ENCODE measurements at regions not wholly inside any gene's neighbourhood (a gene's known extent, or its start where the extent isn't known, plus 50 kb on each side); places are given as distances from the start of the nearest gene placed in this dataset.
"Not testable (repeated sequence)": the region's sequence is repeated elsewhere in the genome, so short reads cannot be mapped to it uniquely, and the experiment has no call there.

- not testable (repeated sequence) for H3K9me2 ChIP-seq (ENCODE audit: insufficient read depth); H3K79me2 ChIP-seq (replicated peaks; ENCODE audit: insufficient read depth); DNase-seq (ENCODE audit: low spot score); H3K4me3 Mint-ChIP-seq; H3K4me1 Mint-ChIP-seq; H3F3A ChIP-seq (replicated peaks; ENCODE audit: low read depth); H3K27me3 ChIP-seq (ENCODE audit: insufficient read depth); H3K36me3 ChIP-seq (ENCODE audit: insufficient read depth); H4K20me1 ChIP-seq (replicated peaks; ENCODE audit: insufficient read depth); H3K4me3 ChIP-seq; H3K4me2 ChIP-seq; H3K27ac Mint-ChIP-seq; H3K27me3 Mint-ChIP-seq (ENCODE audit: insufficient read depth, low read depth, poor library complexity); H3K27ac ChIP-seq (ENCODE audit: low read depth); H2AFZ ChIP-seq; ATAC-seq; H3K4me1 ChIP-seq (ENCODE audit: insufficient read depth)
- Mint-ChIP-seq H3K9me3 (peaks cover 93% of the 10 kb centered on the region), H3K36me3 (ENCODE audit: low read depth) (peaks cover 48% of the 10 kb centered on the region)
These were observed 424.0 kb downstream of the TMEM121 start for GRCh38 chr14:105950364-105950892.

DNA sequence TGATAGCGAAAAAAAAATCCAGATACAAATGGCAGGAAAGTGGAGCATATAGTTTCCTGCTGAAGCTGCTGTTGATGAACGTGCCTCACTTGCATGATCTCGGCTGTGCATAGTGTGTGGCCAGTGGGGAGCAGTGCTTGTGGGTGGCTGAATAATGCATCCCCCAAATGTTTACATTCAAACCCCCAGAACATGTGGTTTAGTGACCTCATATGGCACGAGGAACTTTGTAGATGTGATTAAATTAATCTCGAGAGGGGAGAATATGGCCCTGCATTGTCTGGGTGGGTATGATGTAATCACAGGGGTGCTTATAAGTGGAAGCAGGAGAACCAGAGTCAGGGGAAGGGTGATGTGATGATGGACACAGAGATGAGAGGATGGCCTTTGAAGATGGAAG, 425.0 kb downstream of the TMEM121 start:
- H3K27me3 ChIP-seq (ENCODE audit: insufficient read depth): no peaks in the 10 kb centered on the region
- H3F3A ChIP-seq (replicated peaks; ENCODE audit: low read depth): no peaks in the 10 kb centered on the region
- Mint-ChIP-seq H3K36me3 (ENCODE audit: low read depth) (peaks cover 39% of the 10 kb centered on the region), H3K4me3 (no peak overlapping the region), H3K27me3 (ENCODE audit: insufficient read depth, low read depth, poor library complexity) (peaks cover 3% of the 10 kb centered on the region), H3K4me1 (no peaks in the 10 kb centered on the region), H3K9me3 (peaks cover 91% of the 10 kb centered on the region), H3K27ac (no peak overlapping the region)
- no peak overlapping the region for H3K4me3 ChIP-seq
- H2AFZ ChIP-seq: no peak overlapping the region
- no peaks in the 10 kb centered on the region for H3K36me3 ChIP-seq (ENCODE audit: insufficient read depth)
- H4K20me1 ChIP-seq (replicated peaks; ENCODE audit: insufficient read depth): no peaks in the 10 kb centered on the region
- no peaks in the 10 kb centered on the region for H3K79me2 ChIP-seq (replicated peaks; ENCODE audit: insufficient read depth)
- ATAC-seq (no peak), DNase-seq (ENCODE audit: low spot score) (no peak)
- no peak overlapping the region for H3K27ac ChIP-seq (ENCODE audit: low read depth)
- H3K9me2 ChIP-seq (ENCODE audit: insufficient read depth): no peaks in the 10 kb centered on the region
- no peaks in the 10 kb centered on the region for H3K4me1 ChIP-seq (ENCODE audit: insufficient read depth)
- H3K4me2 ChIP-seq: no peak overlapping the region
- no peak for TF ChIP-seq EZH2 (IDR thresholded peaks at IDR 0.05; ENCODE audit: low read depth, unreplicated experiment)
- no peak for TF ChIP-seq ETS1 (IDR thresholded peaks at IDR 0.05)
- TF ChIP-seq CREB1 (CRISPR knock-in tag; IDR thresholded peaks at IDR 0.05; ENCODE audit: low read depth): no peak
- TF ChIP-seq ZNF462 (CRISPR knock-in tag; IDR thresholded peaks at IDR 0.05): no peak
- TF ChIP-seq STAT1 (IDR thresholded peaks at IDR 0.05; ENCODE audit: unreplicated experiment): no peak
- TF ChIP-seq ZNF114 (CRISPR knock-in tag; IDR thresholded peaks at IDR 0.05): no peak
- TF ChIP-seq REST (IDR thresholded peaks at IDR 0.05; ENCODE audit: unreplicated experiment): no peak
- TF ChIP-seq JUNB (IDR thresholded peaks at IDR 0.05; ENCODE audit: unreplicated experiment): no peak
- TF ChIP-seq POLR2AphosphoS5 (IDR thresholded peaks at IDR 0.05; ENCODE audit: low read depth): no peak
- TF ChIP-seq CTCF (conservative IDR thresholded peaks at IDR 0.05; ENCODE audit: low read depth in 2 of 2): no peak
